Colonic mucosa (tissue), 4 donors: ENCODE measurements at regions not wholly inside any gene's neighbourhood (a gene's known extent, or its start where the extent isn't known, plus 50 kb on each side); places are given as distances from the start of the nearest gene placed in this dataset.

Experiments
- DNase-seq: peaks from one replicate; pipeline ENCODE4 v3.0.0-alpha.2; 2020
- H3K27ac ChIP-seq: fragments of 200-600 bp; one replicate; pipeline ENCODE4 v1.8.0; 2021
- H3K27me3 ChIP-seq: fragments of 200-600 bp; one replicate; pipeline ENCODE4 v1.8.0; 2021
- H3K36me3 ChIP-seq: fragments of 200-600 bp; one replicate; pipeline ENCODE4 v1.8.0; 2021
- H3K4me1 ChIP-seq: fragments of 200-600 bp; one replicate; pipeline ENCODE4 v1.8.0; 2021; ENCODE audit warnings: mild to moderate bottlenecking
- H3K4me3 ChIP-seq: fragments of 200-600 bp; one replicate; pipeline ENCODE4 v1.8.0; 2021
- H3K9ac ChIP-seq, 2 donors: one replicate each; pipeline ENCODE4 v1.7.0; 2013; ENCODE audit warnings: control low read depth in 2 of 2, low read depth in 2 of 2, low read length in 2 of 2
- H3K9me3 ChIP-seq: fragments of 200-600 bp; one replicate; pipeline ENCODE4 v1.8.0; 2021
- intact Hi-C: fragments of 100-400 bp; cut with DNase I; formaldehyde crosslinking; loops from one replicate; pipeline ENCODE4 v1.14.1; 2022
- TF ChIP-seq, protein P1 (sequence below): fragments of 200-600 bp; IDR thresholded peaks from one replicate; pipeline ENCODE4 v1.8.0; 2022; ENCODE audit warnings: antibody characterized with exemption, mild to moderate bottlenecking
- donor health status: healthy.
- donor health status: DM: no; HTN: no; CAD: no.
- donor health status: DM: no; HTN: no; CAD: no.

DNA sequence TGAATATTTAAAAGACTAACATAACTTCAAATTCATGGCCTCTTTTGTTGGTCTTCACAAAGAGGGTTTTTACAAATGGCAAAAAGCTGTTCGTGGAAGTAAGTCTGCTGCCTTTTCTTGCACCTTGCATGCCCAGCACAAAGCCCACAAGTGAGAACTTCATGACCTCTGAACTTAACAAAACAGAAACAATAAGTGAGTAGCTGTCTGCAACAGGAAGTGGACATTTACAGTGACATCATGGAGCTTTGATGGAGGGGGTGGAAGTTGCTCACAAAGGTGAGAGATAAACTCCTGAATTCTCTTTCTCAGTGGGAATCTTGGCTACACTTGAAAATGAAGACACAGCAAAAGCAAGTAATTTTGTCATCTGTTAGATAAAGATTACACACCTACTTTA lies 303.3 kb upstream of the DEPDC1 start:
- Histone ChIP-seq H3K4me1 (no peaks in the 10 kb centered on the region), H3K36me3 (no peaks in the 10 kb centered on the region), H3K27ac (no peak overlapping the region), H3K9ac (no peak overlapping the region), H3K4me3 (no peak overlapping the region), H3K9me3 (no peaks in the 10 kb centered on the region), H3K27me3 (no peaks in the 10 kb centered on the region)
- no peak for DNase-seq
- TF ChIP-seq, protein P1, sequence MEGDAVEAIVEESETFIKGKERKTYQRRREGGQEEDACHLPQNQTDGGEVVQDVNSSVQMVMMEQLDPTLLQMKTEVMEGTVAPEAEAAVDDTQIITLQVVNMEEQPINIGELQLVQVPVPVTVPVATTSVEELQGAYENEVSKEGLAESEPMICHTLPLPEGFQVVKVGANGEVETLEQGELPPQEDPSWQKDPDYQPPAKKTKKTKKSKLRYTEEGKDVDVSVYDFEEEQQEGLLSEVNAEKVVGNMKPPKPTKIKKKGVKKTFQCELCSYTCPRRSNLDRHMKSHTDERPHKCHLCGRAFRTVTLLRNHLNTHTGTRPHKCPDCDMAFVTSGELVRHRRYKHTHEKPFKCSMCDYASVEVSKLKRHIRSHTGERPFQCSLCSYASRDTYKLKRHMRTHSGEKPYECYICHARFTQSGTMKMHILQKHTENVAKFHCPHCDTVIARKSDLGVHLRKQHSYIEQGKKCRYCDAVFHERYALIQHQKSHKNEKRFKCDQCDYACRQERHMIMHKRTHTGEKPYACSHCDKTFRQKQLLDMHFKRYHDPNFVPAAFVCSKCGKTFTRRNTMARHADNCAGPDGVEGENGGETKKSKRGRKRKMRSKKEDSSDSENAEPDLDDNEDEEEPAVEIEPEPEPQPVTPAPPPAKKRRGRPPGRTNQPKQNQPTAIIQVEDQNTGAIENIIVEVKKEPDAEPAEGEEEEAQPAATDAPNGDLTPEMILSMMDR: no peak
- intact Hi-C loops: no loop called here

DNA sequence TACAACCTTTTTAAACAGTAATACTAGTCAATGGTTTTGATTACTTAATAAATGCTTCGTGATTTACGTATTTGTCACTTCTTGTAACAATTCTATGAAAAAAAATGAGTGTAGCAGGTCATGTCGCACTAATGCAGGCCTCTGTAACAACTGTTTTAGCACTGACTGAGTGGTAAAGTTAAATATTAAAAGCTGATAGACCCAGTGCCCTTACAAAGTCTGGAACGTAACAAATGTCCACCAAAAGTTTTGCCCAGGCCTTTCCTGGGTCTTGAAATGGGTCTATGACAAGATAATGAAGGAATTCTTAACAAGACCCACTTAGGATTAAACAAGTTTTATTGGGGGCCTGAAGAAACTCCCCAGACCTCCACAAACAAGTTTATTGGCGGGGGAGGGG lies 304.6 kb upstream of the DEPDC1 start:
- TF ChIP-seq, protein P1: no peak
- Histone ChIP-seq H3K9me3 (no peaks in the 10 kb centered on the region), H3K4me1 (no peaks in the 10 kb centered on the region), H3K4me3 (no peak overlapping the region), H3K9ac (no peak overlapping the region), H3K27me3 (no peaks in the 10 kb centered on the region), H3K27ac (no peak overlapping the region), H3K36me3 (no peaks in the 10 kb centered on the region)
- intact Hi-C loops: no loop called here
- no peak for DNase-seq

DNA sequence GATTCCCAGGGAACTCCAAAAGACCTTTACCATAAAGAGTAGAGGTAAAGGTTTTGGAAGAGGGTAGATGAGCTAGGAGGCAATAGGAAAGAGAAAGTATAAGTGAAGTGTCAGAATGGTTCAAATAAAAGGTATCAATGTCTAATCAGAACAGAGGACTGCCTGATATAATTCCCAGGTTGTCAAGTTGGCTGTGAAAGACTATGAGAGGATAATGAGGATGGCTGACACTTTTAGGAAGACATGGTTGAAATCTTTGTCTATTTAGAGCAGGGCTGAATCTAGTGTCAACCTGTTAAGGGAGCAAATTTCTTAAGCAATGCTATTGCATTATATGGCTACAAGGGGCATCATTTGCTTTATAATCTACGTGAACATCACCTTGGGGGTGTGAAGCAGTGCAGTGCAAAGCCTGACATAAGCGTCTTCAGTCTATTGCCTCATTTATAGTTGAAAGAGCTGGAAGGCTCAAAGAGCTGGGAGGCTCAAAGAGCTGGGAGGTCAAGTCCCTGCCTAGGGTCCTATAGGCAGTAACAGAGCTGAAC lies 308.3 kb upstream of the DEPDC1 start:
- Histone ChIP-seq H3K9me3 (no peaks in the 10 kb centered on the region), H3K9ac (no peak overlapping the region), H3K27ac (no peak overlapping the region), H3K27me3 (no peaks in the 10 kb centered on the region), H3K36me3 (no peaks in the 10 kb centered on the region), H3K4me1 (no peaks in the 10 kb centered on the region), H3K4me3 (no peak overlapping the region)
- TF ChIP-seq, protein P1: no peak
- DNase-seq: no peak
- intact Hi-C loops: no loop called here

DNA sequence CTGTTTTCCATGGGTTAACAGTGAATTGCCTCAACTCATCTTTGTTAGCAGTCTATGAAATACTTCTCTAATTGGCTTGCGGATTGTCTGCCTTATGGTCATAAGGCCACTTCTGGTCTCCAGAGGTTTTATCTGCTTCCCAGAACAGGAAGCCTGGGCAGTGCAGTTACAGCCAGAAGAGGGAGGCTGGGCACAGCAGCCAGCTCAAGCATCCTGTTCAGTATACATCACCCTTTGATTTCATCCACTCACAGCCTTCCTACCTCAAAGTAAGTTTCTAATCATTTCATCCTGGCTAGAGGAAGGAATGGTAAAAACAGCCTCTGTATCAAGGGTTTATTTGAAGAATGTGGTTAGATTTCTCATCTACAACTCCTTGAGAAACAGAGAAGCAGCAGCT lies 311.5 kb upstream of the DEPDC1 start:
- Histone ChIP-seq H3K4me3 (no peak overlapping the region), H3K4me1 (no peaks in the 10 kb centered on the region), H3K36me3 (no peaks in the 10 kb centered on the region), H3K9me3 (no peaks in the 10 kb centered on the region), H3K27me3 (no peaks in the 10 kb centered on the region), H3K27ac (no peak overlapping the region), H3K9ac (no peak overlapping the region)
- intact Hi-C loops: no loop called here
- no peak for DNase-seq
- TF ChIP-seq, protein P1: no peak

- TF ChIP-seq, protein P1: no peak
- Histone ChIP-seq H3K4me1 (no peaks in the 10 kb centered on the region), H3K36me3 (no peaks in the 10 kb centered on the region), H3K27ac (no peak overlapping the region), H3K27me3 (no peaks in the 10 kb centered on the region), H3K9ac (no peak overlapping the region), H3K4me3 (no peak overlapping the region), H3K9me3 (no peaks in the 10 kb centered on the region)
- DNase-seq: no peak
- intact Hi-C loops: no loop called here
Observed at GRCh38 chr1:68811806-68812205, 314.9 kb upstream of the DEPDC1 start.
